ENCODE measurements at regions not wholly inside any gene's neighbourhood (a gene's known extent, or its start where the extent isn't known, plus 50 kb on each side); places are given as distances from the start of the nearest gene placed in this dataset.

- TF ChIP-seq, protein P1, sequence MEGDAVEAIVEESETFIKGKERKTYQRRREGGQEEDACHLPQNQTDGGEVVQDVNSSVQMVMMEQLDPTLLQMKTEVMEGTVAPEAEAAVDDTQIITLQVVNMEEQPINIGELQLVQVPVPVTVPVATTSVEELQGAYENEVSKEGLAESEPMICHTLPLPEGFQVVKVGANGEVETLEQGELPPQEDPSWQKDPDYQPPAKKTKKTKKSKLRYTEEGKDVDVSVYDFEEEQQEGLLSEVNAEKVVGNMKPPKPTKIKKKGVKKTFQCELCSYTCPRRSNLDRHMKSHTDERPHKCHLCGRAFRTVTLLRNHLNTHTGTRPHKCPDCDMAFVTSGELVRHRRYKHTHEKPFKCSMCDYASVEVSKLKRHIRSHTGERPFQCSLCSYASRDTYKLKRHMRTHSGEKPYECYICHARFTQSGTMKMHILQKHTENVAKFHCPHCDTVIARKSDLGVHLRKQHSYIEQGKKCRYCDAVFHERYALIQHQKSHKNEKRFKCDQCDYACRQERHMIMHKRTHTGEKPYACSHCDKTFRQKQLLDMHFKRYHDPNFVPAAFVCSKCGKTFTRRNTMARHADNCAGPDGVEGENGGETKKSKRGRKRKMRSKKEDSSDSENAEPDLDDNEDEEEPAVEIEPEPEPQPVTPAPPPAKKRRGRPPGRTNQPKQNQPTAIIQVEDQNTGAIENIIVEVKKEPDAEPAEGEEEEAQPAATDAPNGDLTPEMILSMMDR (IDR thresholded peaks at IDR 0.05): no peak
- no peak for TF ChIP-seq POLR2A (IDR thresholded peaks at IDR 0.05)
Measured at GRCh38 chr4:91729851-91730250, 573.9 kb upstream of the GRID2 start.

Data from body of pancreas (tissue), 4 donors.